Activated naive CD4-positive, alpha-beta T cell treated with anti-CD3 and anti-CD28 coated beads, Interleukin-2, amount 10 ng/mL, durations not matched to agents 7 days and 5 days (primary cell): ENCODE measurements at regions not wholly inside any gene's neighbourhood (a gene's known extent, or its start where the extent isn't known, plus 50 kb on each side); places are given as distances from the start of the nearest gene placed in this dataset.

Experiments used
- CTCF ChIA-PET: fragments of 350-600 bp; sonication (Branson Sonifier 250); formaldehyde crosslinking; loops from one replicate; lab custom pipeline; 2021; ENCODE audit warnings: antibody characterized with exemption; lab: Charles Lee
- DNase-seq: peaks from one replicate; pipeline ENCODE4 v3.0.0-alpha.2; 2020
- H3K27ac Mint-ChIP-seq: one replicate; pipeline ENCODE4 v1.8.0; 2021; ENCODE audit warnings: mild to moderate bottlenecking, moderate library complexity, mixed read lengths
- H3K27me3 Mint-ChIP-seq: one replicate; pipeline ENCODE4 v1.8.0; 2021; ENCODE audit warnings: mild to moderate bottlenecking, mixed read lengths
- H3K36me3 Mint-ChIP-seq: one replicate; pipeline ENCODE4 v1.8.0; 2021; ENCODE audit warnings: mixed read lengths
- H3K4me1 Mint-ChIP-seq: one replicate; pipeline ENCODE4 v1.8.0; 2021; ENCODE audit warnings: mixed read lengths
- H3K4me3 Mint-ChIP-seq: one replicate; pipeline ENCODE4 v1.8.0; 2021; ENCODE audit warnings: mild to moderate bottlenecking, moderate library complexity, mixed read lengths
- H3K9me3 Mint-ChIP-seq: one replicate; pipeline ENCODE4 v1.8.0; 2021; ENCODE audit warnings: mixed read lengths

- no peak overlapping the region for H3K4me3 Mint-ChIP-seq
- peaks cover 10% of the 10 kb centered on the region for H3K27me3 Mint-ChIP-seq
Observed at GRCh38 chr22:47943729-47944700, 1181.6 kb downstream of the TBC1D22A start.

GRCh38 chr22:47940211-47940610, 1177.8 kb downstream of the TBC1D22A start:
- Mint-ChIP-seq H3K27ac (no peak overlapping the region), H3K9me3 (peaks cover 9% of the 10 kb centered on the region), H3K4me3 (no peak overlapping the region), H3K27me3 (peaks cover 10% of the 10 kb centered on the region), H3K36me3 (no peaks in the 10 kb centered on the region), H3K4me1 (peaks cover 3% of the 10 kb centered on the region)
- CTCF ChIA-PET = no interaction called here
- DNase-seq = no peak

More at GRCh38 chr22:47943729-47944700, 1181.6 kb downstream of the TBC1D22A start:
- no peak for DNase-seq
- no peak overlapping the region for H3K27ac Mint-ChIP-seq
- H3K4me1 Mint-ChIP-seq = peaks cover 3% of the 10 kb centered on the region
- H3K9me3 Mint-ChIP-seq = peaks cover 6% of the 10 kb centered on the region
- no peaks in the 10 kb centered on the region for H3K36me3 Mint-ChIP-seq
- CTCF ChIA-PET = no interaction called here

GRCh38 chr22:47933891-47934290, 1171.4 kb downstream of the TBC1D22A start:
- no peaks in the 10 kb centered on the region for H3K27me3 Mint-ChIP-seq
- no peak overlapping the region for H3K4me3 Mint-ChIP-seq
- DNase-seq = no peak
- H3K9me3 Mint-ChIP-seq = peaks cover 8% of the 10 kb centered on the region
- H3K4me1 Mint-ChIP-seq = no peaks in the 10 kb centered on the region
- CTCF ChIA-PET = no interaction called here
- H3K36me3 Mint-ChIP-seq = no peaks in the 10 kb centered on the region
- H3K27ac Mint-ChIP-seq = no peak overlapping the region

DNA sequence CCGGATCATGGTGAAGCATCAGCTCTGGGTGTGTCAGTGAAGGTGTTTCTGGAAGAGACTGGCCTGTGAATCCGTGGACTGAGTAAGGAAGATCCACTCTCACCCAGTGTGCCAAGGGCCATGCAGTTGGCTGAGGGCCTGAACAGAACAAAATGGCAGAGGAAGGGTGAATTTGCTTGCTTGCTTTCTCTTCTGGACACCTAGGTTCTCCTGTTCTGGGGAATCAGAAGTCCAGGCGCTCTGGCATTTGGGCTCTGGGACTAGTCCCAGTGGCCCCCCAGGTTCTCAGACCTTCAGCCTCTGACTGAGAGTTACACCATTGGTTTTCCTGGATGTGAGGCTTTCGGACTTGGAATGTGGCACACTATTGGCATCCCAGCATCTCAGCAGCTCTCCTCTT, 1170.8 kb downstream of the TBC1D22A start:
- Mint-ChIP-seq H3K4me3 (no peak overlapping the region), H3K27me3 (no peaks in the 10 kb centered on the region), H3K9me3 (peaks cover 8% of the 10 kb centered on the region), H3K36me3 (no peaks in the 10 kb centered on the region), H3K27ac (no peak overlapping the region), H3K4me1 (no peaks in the 10 kb centered on the region)
- CTCF ChIA-PET = interaction anchor here (0.6 kb wide), 1 partner anchor 200 kb away, joined by 3 read pairs; no protein-coding TSS in a partner anchor
- no peak for DNase-seq

DNA sequence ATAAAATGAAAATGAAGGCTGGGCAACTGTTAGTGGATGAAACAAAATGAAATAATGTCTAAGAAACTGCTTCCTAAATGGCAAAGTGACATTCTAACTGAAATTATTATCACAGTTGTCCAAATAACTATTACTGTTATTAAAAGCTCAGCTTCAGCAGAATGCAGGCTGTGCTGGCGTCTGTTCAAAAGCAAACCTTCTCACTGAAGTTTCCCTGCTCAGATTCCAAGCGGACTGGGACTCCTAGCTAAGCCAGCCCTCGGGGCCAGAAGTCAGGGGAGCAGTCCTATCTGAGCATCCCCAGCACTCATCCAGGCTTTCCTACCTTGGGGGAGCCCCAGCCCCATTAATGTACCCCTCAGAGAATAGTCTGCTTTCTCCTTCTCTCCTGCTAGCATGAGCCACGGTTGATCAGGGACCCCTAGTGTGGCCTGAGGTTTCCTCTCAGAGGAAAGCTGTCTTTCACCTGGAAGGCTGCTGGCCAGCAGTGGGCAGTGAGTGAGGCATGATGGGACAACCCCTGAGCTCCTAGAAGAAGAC, 1167.3 kb downstream of the TBC1D22A start:
- peaks cover 5% of the 10 kb centered on the region for H3K9me3 Mint-ChIP-seq
- CTCF ChIA-PET = no interaction called here
- no peak for DNase-seq
- H3K36me3 Mint-ChIP-seq = no peaks in the 10 kb centered on the region
- no peaks in the 10 kb centered on the region for H3K4me1 Mint-ChIP-seq
- H3K27ac Mint-ChIP-seq = no peak overlapping the region
- H3K27me3 Mint-ChIP-seq = no peaks in the 10 kb centered on the region
- H3K4me3 Mint-ChIP-seq = no peak overlapping the region

DNA sequence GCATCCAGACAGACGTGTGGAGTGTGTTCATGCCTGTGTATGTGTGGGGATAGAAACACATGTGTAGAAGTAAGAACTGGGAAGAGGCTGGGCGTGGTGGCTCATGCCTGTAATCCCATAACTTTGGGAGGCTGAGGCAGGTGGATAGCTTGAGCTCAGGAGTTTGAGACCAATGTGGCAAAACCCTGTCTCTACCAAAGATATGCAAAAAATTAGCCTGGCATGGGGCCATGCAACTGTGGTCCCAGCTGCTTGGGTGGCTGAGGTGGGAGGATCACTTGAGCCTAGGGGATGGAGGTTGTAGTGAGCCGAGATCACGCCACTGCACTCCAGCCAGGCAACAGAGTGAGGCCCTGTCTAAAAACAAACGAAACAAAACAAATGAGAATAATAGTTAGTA, 1166.6 kb downstream of the TBC1D22A start:
- H3K4me1 Mint-ChIP-seq = no peaks in the 10 kb centered on the region
- no peak for DNase-seq
- peaks cover 6% of the 10 kb centered on the region for H3K9me3 Mint-ChIP-seq
- H3K27ac Mint-ChIP-seq = no peak overlapping the region
- CTCF ChIA-PET = no interaction called here
- no peaks in the 10 kb centered on the region for H3K36me3 Mint-ChIP-seq
- no peak overlapping the region for H3K4me3 Mint-ChIP-seq
- no peaks in the 10 kb centered on the region for H3K27me3 Mint-ChIP-seq

- Mint-ChIP-seq H3K27ac (no peak overlapping the region), H3K4me1 (no peaks in the 10 kb centered on the region), H3K27me3 (no peaks in the 10 kb centered on the region), H3K36me3 (no peaks in the 10 kb centered on the region), H3K4me3 (no peak overlapping the region), H3K9me3 (peaks cover 7% of the 10 kb centered on the region)
- CTCF ChIA-PET = interaction anchor here (0.6 kb wide), 1 partner anchor 433 kb away, joined by 3 read pairs; no protein-coding TSS in a partner anchor
- DNase-seq = no peak
Observed at GRCh38 chr22:47928631-47929030, 1166.2 kb downstream of the TBC1D22A start.

- Mint-ChIP-seq H3K4me3 (no peak overlapping the region), H3K36me3 (no peaks in the 10 kb centered on the region), H3K27me3 (no peaks in the 10 kb centered on the region), H3K27ac (no peak overlapping the region), H3K4me1 (no peaks in the 10 kb centered on the region), H3K9me3 (peaks cover 7% of the 10 kb centered on the region)
- DNase-seq = no peak
- CTCF ChIA-PET = interaction anchor here (0.6 kb wide), 1 partner anchor 432 kb away, joined by 3 read pairs; no protein-coding TSS in a partner anchor
Observed at GRCh38 chr22:47927648-47928210, 1165.3 kb downstream of the TBC1D22A start.

DNA sequence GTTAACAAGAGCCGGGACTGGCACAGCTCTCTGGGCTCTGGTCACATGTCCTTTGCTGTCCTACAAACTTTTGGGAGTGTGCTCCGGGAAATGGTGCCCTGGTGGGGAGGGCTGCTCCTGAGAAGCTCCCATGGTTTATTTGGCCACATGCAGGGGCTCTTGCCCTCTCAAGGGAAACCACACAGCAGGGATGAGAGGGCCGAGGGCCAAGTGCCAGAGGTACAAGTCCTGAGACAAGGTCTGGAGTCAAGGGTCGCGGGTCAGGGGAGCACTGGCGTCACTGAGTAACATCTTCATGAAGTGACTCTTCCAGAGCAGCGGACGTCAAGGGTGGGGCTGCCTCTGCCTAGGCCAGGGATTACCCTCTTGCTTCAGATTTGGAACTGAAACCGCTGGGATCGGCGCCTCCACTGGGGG, 1160.6 kb downstream of the TBC1D22A start:
- peaks cover 3% of the 10 kb centered on the region for H3K27me3 Mint-ChIP-seq
- no peak for DNase-seq
- no peaks in the 10 kb centered on the region for H3K36me3 Mint-ChIP-seq
- H3K4me3 Mint-ChIP-seq = no peak overlapping the region
- H3K27ac Mint-ChIP-seq = no peak overlapping the region
- H3K4me1 Mint-ChIP-seq = peaks cover 18% of the 10 kb centered on the region
- H3K9me3 Mint-ChIP-seq = peaks cover 2% of the 10 kb centered on the region
- CTCF ChIA-PET = no interaction called here

- Mint-ChIP-seq H3K27me3 (peaks cover 3% of the 10 kb centered on the region), H3K27ac (no peak overlapping the region), H3K9me3 (peaks cover 2% of the 10 kb centered on the region), H3K4me3 (no peak overlapping the region), H3K36me3 (no peaks in the 10 kb centered on the region), H3K4me1 (peaks cover 22% of the 10 kb centered on the region)
- CTCF ChIA-PET = no interaction called here
- DNase-seq = no peak
Observed at GRCh38 chr22:47921906-47922305, 1159.5 kb downstream of the TBC1D22A start.

GRCh38 chr22:47920380-47920959, 1158.0 kb downstream of the TBC1D22A start:
- Mint-ChIP-seq H3K4me3 (no peak overlapping the region), H3K36me3 (no peaks in the 10 kb centered on the region), H3K4me1 (peaks cover 22% of the 10 kb centered on the region)

DNA sequence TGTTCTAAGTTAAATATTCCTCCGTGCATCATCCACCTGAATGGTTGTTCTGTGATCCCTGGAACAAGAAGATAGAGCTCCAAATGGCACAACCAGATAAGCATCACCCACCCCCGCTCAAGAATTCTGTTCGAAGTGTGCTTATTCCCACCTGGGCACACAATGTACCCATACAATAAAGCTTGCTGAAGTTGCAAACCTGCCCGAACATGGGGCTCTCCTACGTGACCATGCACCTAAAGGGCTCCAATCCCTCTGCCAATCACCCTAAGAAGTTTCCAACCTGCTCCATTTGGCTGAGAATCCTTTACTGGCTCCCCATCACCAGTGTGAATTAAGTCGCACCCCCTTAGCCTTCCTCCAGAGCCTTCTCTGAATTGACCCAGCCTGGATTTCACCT, 1157.4 kb downstream of the TBC1D22A start:
- H3K9me3 Mint-ChIP-seq = peaks cover 2% of the 10 kb centered on the region
- H3K36me3 Mint-ChIP-seq = no peaks in the 10 kb centered on the region

More at GRCh38 chr22:47920380-47920959, 1158.0 kb downstream of the TBC1D22A start:
- DNase-seq = no peak
- peaks cover 2% of the 10 kb centered on the region for H3K9me3 Mint-ChIP-seq
- H3K27ac Mint-ChIP-seq = no peak overlapping the region
- CTCF ChIA-PET = no interaction called here
- peaks cover 3% of the 10 kb centered on the region for H3K27me3 Mint-ChIP-seq

DNA sequence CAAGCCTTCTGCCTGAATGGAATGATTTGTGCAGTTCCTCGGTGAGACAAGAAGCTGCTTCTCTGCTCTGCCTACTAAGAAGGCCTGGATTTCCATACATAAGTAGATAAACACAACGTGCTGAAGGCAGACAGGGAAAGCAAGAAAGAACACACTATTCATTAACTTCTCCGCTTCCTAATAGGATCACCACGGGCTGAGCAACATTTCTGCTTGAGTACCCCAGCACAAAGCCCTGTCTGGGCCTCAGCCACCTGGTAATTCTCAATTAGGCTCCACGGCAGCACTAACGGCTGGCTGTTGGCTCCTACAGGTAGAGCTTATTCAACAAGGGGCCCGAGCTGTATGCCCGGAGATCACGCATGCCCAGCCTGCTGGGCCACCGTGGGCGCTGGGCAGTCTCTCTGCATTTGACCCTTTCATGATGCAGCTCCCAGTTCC, 1156.6 kb downstream of the TBC1D22A start:
- Mint-ChIP-seq H3K4me3 (no peak overlapping the region), H3K4me1 (peaks cover 22% of the 10 kb centered on the region), H3K9me3 (peaks cover under 1% of the 10 kb centered on the region), H3K27me3 (peaks cover 3% of the 10 kb centered on the region), H3K27ac (no peak overlapping the region), H3K36me3 (no peaks in the 10 kb centered on the region)
- no peak for DNase-seq
- CTCF ChIA-PET = no interaction called here

More for the DNA sequence above, 1157.4 kb downstream of the TBC1D22A start:
- Mint-ChIP-seq H3K4me3 (no peak overlapping the region), H3K4me1 (peaks cover 22% of the 10 kb centered on the region), H3K27ac (no peak overlapping the region), H3K27me3 (peaks cover 3% of the 10 kb centered on the region)
- CTCF ChIA-PET = no interaction called here
- no peak for DNase-seq

DNA sequence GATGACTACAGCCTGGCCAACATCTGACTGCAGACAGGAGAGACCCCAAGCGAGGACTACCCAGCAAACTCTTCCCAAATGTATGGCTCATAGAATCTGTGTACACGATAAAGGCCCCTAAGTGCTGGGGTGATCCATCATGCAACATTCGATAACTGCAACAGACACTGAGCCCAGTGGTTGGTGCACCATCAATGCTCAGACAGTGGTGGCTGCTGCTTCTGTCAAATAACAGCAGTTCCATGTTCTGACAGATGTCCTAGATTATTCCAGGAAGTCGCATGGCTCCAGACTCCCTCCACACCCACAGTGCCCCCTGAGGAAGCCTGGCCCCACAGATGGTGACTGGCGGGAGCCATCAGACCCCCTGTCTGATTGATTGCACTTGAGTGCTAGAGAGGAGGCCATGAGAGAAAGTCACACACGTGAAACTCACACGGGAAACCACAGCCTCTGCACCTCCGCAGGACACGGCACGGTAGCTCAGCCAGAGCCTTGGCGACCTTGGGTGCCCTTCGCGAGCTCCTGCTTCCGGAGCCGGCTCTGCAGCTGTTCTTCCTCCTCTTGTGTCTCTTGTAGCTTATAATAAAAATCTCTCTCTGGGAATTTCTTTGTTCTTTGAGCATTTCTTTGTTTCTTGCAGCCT, 1155.9 kb downstream of the TBC1D22A start:
- DNase-seq = peak; percentile 60
- Mint-ChIP-seq H3K27ac (no peak overlapping the region), H3K36me3 (no peaks in the 10 kb centered on the region)

More for the DNA sequence above, 1155.9 kb downstream of the TBC1D22A start:
- peaks cover 22% of the 10 kb centered on the region for H3K4me1 Mint-ChIP-seq
- no peak overlapping the region for H3K4me3 Mint-ChIP-seq
- H3K9me3 Mint-ChIP-seq = peaks cover 2% of the 10 kb centered on the region
- CTCF ChIA-PET = no interaction called here
- peaks cover 6% of the 10 kb centered on the region for H3K27me3 Mint-ChIP-seq
